Stimulated activated CD4-positive, alpha-beta T cell treated with anti-CD3 and anti-CD28 coated beads, Interleukin-15, amount 100 ng/mL, for 1 hour (primary cell): ENCODE measurements at regions not wholly inside any gene's neighbourhood (a gene's known extent, or its start where the extent isn't known, plus 50 kb on each side); places are given as distances from the start of the nearest gene placed in this dataset.

Source experiments
- DNase-seq, 2 donors: peaks; one replicate each; pipeline ENCODE4 v3.0.0-alpha.2; 2020; ENCODE audit warnings: low read depth in 1 of 2, low spot score in 1 of 2

GRCh38 chr12:4108803-4109345, 164.7 kb upstream of the CCND2 start:
- DNase-seq: no peak

DNA sequence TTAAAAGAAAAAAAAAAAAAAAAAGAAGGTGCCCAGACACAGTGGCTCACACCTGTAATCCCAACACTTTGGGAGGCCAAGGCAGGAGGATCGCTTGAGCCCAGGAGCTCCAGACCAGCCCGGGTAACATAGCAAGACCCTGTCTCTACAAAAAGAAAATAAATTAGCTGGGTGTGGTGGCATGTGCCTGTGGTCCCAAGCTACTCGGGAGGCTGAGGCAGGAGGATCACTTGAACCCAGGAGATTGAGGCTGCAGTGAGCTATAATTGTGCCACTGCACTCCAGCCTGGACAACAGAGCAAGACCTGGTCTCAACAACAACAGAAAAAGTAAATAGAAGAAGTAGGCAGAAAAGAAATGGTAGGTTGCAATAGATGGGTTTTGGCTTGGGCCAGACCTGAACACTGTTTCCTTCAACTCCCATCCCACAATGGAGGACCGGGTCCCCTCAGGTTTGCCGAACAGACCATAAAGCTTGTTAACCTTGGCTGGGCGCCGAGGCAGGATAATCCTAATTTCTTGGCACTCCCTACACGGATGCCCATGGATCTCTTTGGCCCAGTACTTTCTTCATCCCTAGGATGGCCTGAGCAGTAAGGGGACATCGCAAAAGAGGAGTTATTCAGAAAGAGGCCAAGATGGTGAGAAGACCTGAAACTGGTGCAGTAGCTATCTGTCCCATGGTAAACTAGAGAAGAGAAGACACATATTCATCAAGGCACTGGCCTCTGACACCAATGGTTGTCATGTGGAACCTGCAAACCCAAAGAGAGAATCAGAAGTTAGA, 165.5 kb upstream of the CCND2 start:
- DNase-seq: no peak

DNA sequence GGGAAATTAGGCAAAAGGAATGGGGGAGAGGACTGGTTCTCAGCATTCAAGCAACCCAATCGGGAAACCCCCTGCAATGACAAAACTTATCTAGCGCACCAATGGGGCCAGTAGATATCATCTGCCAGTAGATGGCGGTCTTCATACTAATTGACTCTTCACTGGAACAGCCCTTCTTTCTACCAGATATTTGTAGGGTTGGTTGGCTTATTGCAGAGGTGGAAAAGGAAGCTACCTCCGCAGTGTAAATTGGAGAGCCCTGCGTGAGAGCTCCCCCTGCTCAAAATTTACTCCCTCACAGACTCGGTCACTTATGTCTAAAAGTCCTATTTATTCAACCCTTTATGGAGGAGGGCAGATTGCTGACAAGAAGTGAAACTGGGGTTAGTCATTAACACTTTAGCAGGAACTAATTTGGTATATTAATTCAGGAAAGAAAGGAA, 166.1 kb upstream of the CCND2 start:
- DNase-seq: peak; percentile 14 to 43

DNA sequence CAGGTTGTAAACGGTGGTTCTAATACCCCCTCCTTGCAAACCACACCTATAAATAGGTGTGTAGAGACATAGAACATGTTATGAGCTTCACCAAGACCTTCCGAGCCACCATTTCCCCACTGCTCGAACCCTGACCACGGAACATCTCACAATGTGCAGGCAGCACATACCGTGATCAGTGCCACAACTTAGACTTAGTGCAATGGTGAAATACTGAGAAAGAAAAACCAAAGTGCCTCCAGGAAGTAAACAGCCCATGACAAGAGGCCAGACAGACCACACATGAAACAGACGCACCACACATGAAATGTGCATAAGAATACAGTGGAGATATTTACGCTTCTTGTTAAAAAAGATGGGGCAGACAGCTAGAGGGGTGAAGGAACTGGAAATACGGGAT, 166.9 kb upstream of the CCND2 start:
- no peak for DNase-seq

- DNase-seq: no peak
These were observed 168.8 kb upstream of the CCND2 start for GRCh38 chr12:4104722-4105244.

DNA sequence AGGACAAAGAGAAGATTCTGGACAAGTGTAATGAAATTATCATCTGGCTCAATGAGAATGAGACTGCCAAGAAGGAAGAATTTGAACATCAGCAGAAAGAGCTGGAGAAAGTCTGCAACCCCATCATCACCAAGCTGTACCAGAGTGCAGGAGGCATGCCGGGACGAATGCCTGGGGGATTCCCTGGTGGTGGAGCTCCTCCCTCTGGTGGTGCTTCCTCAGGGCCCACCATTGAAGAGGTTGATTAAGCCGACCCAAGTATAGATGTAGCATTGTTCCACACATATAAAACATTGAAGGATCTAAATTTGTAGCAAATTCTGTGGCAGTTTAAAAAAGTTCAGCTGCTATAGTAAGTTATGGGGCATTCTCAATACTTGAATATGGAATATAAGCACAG, 174.3 kb upstream of the CCND2 start:
- DNase-seq: no peak

DNA sequence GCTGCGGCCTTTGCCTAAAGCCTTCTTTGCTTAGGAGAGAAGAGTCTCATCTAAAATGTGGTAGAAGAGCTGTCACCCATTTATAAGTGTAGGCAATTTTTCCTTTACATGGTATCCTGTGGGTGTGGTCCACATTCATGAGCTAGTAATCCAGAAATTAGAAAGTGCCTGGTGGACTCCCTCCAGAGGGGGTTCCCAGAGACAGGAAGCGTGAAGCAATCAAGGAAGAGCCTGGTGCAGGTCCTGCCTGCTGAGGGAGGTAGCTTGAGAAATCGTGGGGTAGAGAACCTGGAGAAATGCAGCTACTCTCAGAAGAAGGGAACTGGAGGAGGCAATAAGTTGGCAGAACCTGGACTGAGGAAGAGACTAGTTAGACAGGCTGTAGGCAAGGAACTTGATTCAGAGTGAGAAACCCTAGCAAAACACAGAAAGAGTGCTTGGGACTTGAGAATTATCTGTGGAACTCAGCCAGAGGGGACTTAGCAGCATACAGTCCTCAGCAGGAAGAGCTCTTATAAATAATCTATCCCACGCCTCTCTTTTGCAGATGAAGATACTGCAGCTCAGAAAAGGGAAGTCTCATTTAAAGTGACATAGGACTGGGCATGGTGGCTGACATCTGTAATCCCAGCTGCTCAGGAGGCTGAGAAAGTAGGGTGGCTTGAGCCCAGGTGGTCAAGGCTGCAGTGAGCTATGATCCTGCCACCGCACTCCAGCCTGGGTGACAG, 182.4 kb upstream of the CCND2 start:
- DNase-seq: no peak

- DNase-seq: no peak
These were observed 183.6 kb upstream of the CCND2 start for GRCh38 chr12:4089956-4090355.

GRCh38 chr12:4089121-4089606, 184.4 kb upstream of the CCND2 start:
- DNase-seq: no peak

GRCh38 chr12:4088451-4088850, 185.1 kb upstream of the CCND2 start:
- no peak for DNase-seq

- DNase-seq: no peak
These were observed 187.1 kb upstream of the CCND2 start for GRCh38 chr12:4086481-4086880.

DNA sequence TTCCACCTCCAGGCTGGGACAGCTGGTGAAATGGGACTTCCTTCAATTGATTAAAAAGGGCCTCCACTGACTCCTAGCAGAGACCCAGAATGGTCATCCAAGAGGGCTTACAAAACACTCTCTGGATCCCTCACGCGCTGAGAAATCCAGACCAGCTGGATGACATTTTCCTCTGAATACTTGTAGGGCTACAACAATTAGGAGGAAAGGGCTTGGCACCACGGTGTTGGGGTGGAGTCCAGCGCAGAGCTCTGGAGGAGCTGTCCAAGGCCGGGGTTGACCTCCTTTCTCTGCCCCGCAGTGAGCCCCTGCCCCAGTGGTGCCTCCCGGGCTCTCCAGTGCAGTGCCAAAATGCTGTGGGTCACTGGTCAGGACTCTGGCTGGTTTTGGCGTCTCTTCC, 189.0 kb upstream of the CCND2 start:
- DNase-seq: no peak

- no peak for DNase-seq
These were observed 190.7 kb upstream of the CCND2 start for GRCh38 chr12:4082809-4083403.

DNA sequence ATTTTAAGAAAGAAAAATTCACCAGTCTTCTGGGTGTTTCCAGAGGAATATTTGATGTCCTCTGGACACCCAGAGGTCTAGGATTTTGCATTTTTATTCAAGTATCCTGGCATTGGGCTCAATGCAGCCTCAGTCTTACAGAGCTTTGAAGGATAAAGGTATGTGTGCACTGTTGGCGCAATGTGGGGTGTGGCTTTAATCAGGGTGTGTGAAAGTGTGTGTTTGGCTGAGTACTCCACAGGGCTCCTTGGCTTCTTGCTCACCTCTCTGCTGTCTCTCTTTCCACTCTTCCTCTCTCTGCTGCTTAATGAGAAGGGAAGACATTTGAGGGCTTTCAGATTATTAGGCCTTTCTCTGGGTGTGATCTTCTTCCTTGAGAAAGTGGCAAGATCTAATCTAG, 193.3 kb upstream of the CCND2 start:
- no peak for DNase-seq

DNA sequence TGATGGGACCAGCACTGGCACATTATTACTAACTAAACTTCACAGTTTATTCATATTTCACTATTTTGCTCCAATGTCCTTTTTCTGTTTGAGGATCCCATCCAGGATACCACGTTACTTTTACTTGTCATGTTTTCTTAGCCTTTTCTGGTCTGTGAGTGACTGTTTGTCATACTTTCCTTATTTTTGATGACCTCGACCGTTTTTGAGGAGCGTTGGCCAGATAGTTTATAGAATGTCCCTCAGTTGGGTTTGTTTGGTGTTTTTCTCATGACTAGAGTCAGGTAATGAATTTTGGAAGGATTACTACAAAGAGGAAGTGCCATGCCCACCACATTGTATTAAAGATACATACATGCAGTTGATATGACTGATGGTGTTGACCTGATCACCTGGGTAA, 199.4 kb upstream of the CCND2 start:
- DNase-seq: no peak

DNA sequence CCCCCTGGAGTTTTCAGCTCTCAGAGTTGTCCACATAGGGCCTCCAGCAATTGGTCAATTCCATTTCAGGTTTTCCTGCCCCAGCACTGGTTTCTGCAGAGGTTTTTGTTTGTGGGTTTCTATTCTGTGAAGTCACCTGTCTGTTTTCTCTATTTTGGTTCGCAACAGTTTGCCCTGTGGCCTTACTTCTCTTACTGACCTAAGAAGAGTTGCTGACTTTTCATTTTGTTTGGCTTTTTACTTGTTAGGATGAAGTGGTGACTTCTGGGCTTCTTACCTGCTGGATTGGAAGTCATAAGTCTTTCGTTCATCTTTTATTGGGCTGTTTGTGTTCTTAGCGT, 196.4 kb upstream of the PARP11 start:
- DNase-seq: no peak

DNA sequence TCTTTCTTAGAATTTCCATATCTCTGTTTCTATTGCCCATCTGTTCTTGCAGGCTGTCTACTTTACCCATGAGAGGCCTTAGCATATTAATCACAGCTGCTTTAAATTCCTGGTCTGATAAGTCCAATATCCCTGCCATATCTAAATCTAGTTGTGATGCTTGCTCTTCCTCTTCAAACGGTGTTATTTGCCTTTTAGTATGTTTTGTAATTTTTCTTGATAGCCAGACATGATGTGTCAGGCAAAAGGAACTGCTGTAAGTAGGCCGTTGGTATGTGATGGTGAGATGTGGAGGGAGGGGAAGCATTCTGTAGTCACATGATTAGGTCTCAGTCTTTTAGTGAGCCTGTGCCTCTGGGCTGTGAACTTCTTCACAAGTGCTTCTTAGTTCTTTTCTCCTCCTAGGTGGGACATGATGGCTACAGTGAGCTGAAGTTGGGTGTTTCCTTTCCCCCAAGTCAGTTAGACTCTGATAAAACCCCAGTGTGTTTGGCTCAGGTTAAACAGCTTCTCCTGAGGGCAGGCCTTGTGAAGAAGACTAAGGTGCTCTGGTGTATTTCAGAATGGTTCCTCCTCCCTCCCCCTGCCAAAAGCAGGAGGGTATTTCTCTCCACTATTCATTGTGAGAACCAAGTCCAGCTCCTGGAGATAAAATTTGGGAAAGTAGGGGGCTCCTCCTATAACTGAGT, 195.9 kb upstream of the PARP11 start:
- DNase-seq: no peak

DNA sequence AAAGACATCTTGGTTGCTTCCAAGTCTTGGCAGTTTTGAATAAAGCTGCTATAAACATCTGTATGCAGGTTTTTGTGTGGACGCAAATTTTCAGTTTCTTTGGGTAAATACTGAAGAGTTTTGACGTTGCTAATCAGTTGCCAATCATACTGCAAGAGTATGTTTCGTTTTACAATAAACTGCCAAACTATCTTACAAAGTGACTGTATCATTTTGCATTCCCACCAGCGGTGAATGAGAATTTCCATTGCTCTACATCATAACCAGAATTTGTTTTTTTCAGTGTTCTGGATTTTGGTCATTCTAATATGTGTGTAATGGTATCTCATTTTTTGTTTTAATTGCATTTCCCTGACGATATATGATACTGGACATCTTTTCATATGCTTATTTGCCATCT, 190.8 kb upstream of the PARP11 start:
- DNase-seq: no peak

DNA sequence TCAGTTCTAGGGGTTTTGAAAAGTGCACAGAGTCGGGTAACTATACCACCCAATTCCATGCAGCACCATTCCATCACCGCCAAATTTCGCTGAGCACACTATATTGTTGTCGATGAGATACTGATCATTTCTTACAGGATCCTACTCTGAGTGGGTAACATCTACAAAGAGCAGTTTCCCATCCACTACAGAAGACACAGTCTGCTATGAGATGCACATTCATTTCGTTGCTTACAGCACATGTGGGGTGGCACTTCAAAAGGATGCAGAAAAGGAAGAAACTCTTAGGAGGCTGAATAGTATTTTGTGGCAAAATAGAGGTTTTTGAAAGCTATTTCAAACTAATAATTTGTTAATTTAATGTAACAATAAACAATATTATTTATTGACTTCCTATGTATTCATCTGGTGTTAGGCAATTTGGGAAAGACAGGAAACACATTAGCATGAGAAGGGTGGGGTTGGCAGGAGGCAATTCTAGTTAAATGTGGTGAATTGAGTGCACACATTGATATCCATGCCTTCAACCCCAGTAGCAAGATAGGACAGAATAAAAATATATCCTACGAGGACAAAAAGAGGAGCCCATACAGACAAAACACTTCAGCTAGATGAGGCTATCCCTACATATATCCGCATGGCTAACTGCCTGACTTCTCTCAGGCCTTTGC, 186.8 kb upstream of the PARP11 start:
- DNase-seq: no peak
